Coronary artery (tissue), 2 donors: ENCODE measurements at regions not wholly inside any gene's neighbourhood (a gene's known extent, or its start where the extent isn't known, plus 50 kb on each side); places are given as distances from the start of the nearest gene placed in this dataset.

Experiments
- DNase-seq: peaks from one replicate; pipeline ENCODE4 v3.0.0-alpha.2; 2017; ENCODE audit warnings: low spot score
- H3K27ac ChIP-seq, 2 donors: fragments of 200-600 bp; sonication (generic); one replicate each; pipeline ENCODE4 v1.5.1; 2016 to 2019
- H3K4me3 ChIP-seq: fragments of 200-600 bp; sonication (generic); 2 replicates; pipeline ENCODE4 v1.5.1; 2016; ENCODE audit warnings: mild to moderate bottlenecking, moderate library complexity
- CTCF ChIP-seq: fragments of 200-600 bp; sonication (generic); IDR thresholded peaks from one replicate; pipeline ENCODE4 v1.5.1; 2019; ENCODE audit warnings: antibody characterized with exemption

GRCh38 chr16:9308850-9309249, 217.4 kb downstream of the HAPSTR1 start:
- H3K27ac ChIP-seq: no peak overlapping the region
- no peak overlapping the region for H3K4me3 ChIP-seq
- DNase-seq: no peak
- TF ChIP-seq CTCF: no peak

- Histone ChIP-seq H3K27ac (no peak overlapping the region), H3K4me3 (no peak overlapping the region)
- TF ChIP-seq CTCF: no peak
- DNase-seq: no peak
These were observed 218.4 kb downstream of the HAPSTR1 start for GRCh38 chr16:9309844-9310243.

GRCh38 chr16:9311303-9311954, 220.0 kb downstream of the HAPSTR1 start:
- no peak overlapping the region for H3K4me3 ChIP-seq
- no peak for TF ChIP-seq CTCF
- DNase-seq: no peak
- H3K27ac ChIP-seq: no peak overlapping the region

GRCh38 chr16:9316008-9316407, 224.6 kb downstream of the HAPSTR1 start:
- no peak for DNase-seq
- no peak overlapping the region for H3K4me3 ChIP-seq
- TF ChIP-seq CTCF: no peak
- no peak overlapping the region for H3K27ac ChIP-seq

GRCh38 chr16:9316615-9317014, 225.2 kb downstream of the HAPSTR1 start:
- no peak overlapping the region for H3K27ac ChIP-seq
- no peak overlapping the region for H3K4me3 ChIP-seq
- no peak for TF ChIP-seq CTCF
- no peak for DNase-seq

GRCh38 chr16:9318764-9319163, 227.3 kb downstream of the HAPSTR1 start:
- no peak overlapping the region for H3K27ac ChIP-seq
- DNase-seq: no peak
- no peak for TF ChIP-seq CTCF
- H3K4me3 ChIP-seq: no peak overlapping the region

- Histone ChIP-seq H3K27ac (no peak overlapping the region), H3K4me3 (no peak overlapping the region)
- DNase-seq: no peak
- no peak for TF ChIP-seq CTCF
These were observed 231.3 kb downstream of the HAPSTR1 start for GRCh38 chr16:9322769-9323168.
